K562 (cell line): ENCODE measurements at regions not wholly inside any gene's neighbourhood (a gene's known extent, or its start where the extent isn't known, plus 50 kb on each side); places are given as distances from the start of the nearest gene placed in this dataset.

Experiments
- ATAC-seq: fragments of 200-7000 bp; cut with Tn5 transposase; 3 replicates; pipeline ENCODE4 v1.9.1; 2020; ENCODE audit warnings: moderate library complexity
- BruUV-seq: library from RNA; stranded (reverse); fragments of 400-500 nt; replicated peaks from 2 replicates; lab custom pipeline; 2021; lab: Mats Ljungman, UMichigan
- CTCF ChIA-PET: fragments of 300-600 bp; formaldehyde crosslinking; extraction: SDS; loops from one replicate; lab custom pipeline; 2021; ENCODE audit warnings: low intra/inter-chr PET ratio; lab: Yijun Ruan, JAX
- POLR2A ChIA-PET: fragments of 300-600, 350-650 bp; sonication (Branson Sonifier 250); formaldehyde crosslinking; extraction: SDS; loops from one replicate; lab custom pipeline; 2021; ENCODE audit warnings: antibody characterized with exemption, inconsistent platforms; lab: Yijun Ruan, JAX
- DNase-seq, 4 experiments: peaks; one replicate each; pipeline versions ENCODE4 v3.0.0 to v3.0.0-alpha.2; 2011 to 2018; ENCODE audit warnings: low spot score in 3 of 4, mixed read lengths in 3 of 4; ENCODE audit errors: extremely low read depth in 1 of 4
- FAIRE-seq: peaks from 2 replicates; lab custom pipeline; 2011; peaks lifted over from hg19 to GRCh38; lab: Jason Lieb, UNC
- H2AFZ ChIP-seq: 2 replicates; pipeline ENCODE4 v1.6.0; 2011; ENCODE audit warnings: low read depth, low read length, control low read depth, inconsistent platforms
- H3K27ac ChIP-seq: fragments of 200-600 bp; 3 replicates; pipeline ENCODE4 v1.8.0; 2011; ENCODE audit warnings: low read depth, mild to moderate bottlenecking, control low read depth, inconsistent platforms, low read length, moderate library complexity, mixed read lengths; ENCODE audit errors: extremely low read depth
- H3K27me3 ChIP-seq, 2 experiments: fragments of 300-600 bp in 1 of 2; 2 replicates in 1 of 2; 3 replicates in 1 of 2; pipeline versions ENCODE4 v1.6.0 to v1.8.0; 2011; ENCODE audit warnings: inconsistent platforms in 2 of 2, low read length in 2 of 2, mild to moderate bottlenecking in 1 of 2, mixed read lengths in 1 of 2, moderate library complexity in 1 of 2; ENCODE audit not compliant: control insufficient read depth in 2 of 2, insufficient read depth in 2 of 2
- H3K36me3 ChIP-seq: fragments of 300-600 bp; 3 replicates; pipeline ENCODE4 v1.8.0; 2011; ENCODE audit warnings: mild to moderate bottlenecking, low read length, inconsistent platforms; ENCODE audit not compliant: control insufficient read depth, insufficient read depth
- H3K4me1 ChIP-seq, 2 experiments: fragments of 200-600 bp in 1 of 2; replicated peaks in 1 of 2; 2 replicates in 1 of 2; 3 replicates in 1 of 2; pipeline versions ENCODE4 v1.5.1 to v1.8.0; 2011; ENCODE audit warnings: inconsistent platforms in 2 of 2, low read length in 2 of 2, mild to moderate bottlenecking in 1 of 2, mixed read lengths in 1 of 2, moderate library complexity in 1 of 2; ENCODE audit not compliant: control insufficient read depth in 2 of 2, insufficient read depth in 2 of 2
- H3K4me2 ChIP-seq: 2 replicates; pipeline ENCODE4 v1.6.1; 2011; ENCODE audit warnings: low read length, control low read depth, inconsistent platforms, mixed read lengths; ENCODE audit not compliant: insufficient read depth
- H3K4me3 ChIP-seq: fragments of 200-600 bp; sonication (generic), shearing (Covaris generic); 2 replicates; pipeline ENCODE4 v1.5.1; 2016; ENCODE audit warnings: control low read depth, inconsistent platforms
- H3K79me2 ChIP-seq: fragments of 200-600 bp; 3 replicates; pipeline ENCODE4 v1.8.0; 2011; ENCODE audit warnings: low read length, inconsistent platforms; ENCODE audit not compliant: control insufficient read depth, insufficient read depth
- H3K9ac ChIP-seq, 2 experiments: 2 replicates each; pipeline versions ENCODE4 v1.6.0 to v1.6.1; 2011; ENCODE audit warnings: low read depth in 2 of 2, low read length in 2 of 2, control low read depth in 1 of 2, inconsistent platforms in 1 of 2, mild to moderate bottlenecking in 1 of 2, mixed read lengths in 1 of 2; ENCODE audit not compliant: insufficient read depth in 1 of 2
- H3K9me1 ChIP-seq: one replicate; pipeline ENCODE4 v1.6.0; 2011; ENCODE audit warnings: inconsistent platforms, mild to moderate bottlenecking, low read length, moderate library complexity; ENCODE audit not compliant: control insufficient read depth, insufficient read depth
- H3K9me3 ChIP-seq: replicated peaks from 2 replicates; pipeline ENCODE4 v1.5.1; 2011; ENCODE audit warnings: low read depth, low read length, inconsistent platforms; ENCODE audit not compliant: control insufficient read depth, insufficient read depth
- H4K20me1 ChIP-seq: replicated peaks from 2 replicates; pipeline ENCODE4 v1.6.1; 2011; ENCODE audit warnings: low read length, inconsistent platforms, mixed read lengths; ENCODE audit not compliant: control insufficient read depth, insufficient read depth
- CHD2 ChIP-seq: IDR thresholded peaks from 2 replicates; pipeline ENCODE4 v1.6.1; 2011; ENCODE audit warnings: low read depth, low read length
- SMARCA4 ChIP-seq: fragments of 450-650 bp; IDR thresholded peaks from 2 replicates; pipeline ENCODE4 v1.6.1; 2016
- WGBS: fragments of 100-300 bp; shearing (Covaris generic); methylation state at CpG from one replicate; pipeline ENCODE4 v1.1.6; 2016; ENCODE audit warnings: low coverage, mixed read lengths; ENCODE audit not compliant: insufficient coverage; ENCODE audit errors: missing lambda C conversion rate; 5-methylcytosine and 5-hydroxymethylcytosine counted together
- in situ Hi-C: fragments of 300-500 bp; cut with MboI; formaldehyde crosslinking; loops from 4 replicates; pipeline ENCODE4 v1.15.0; 2018; ENCODE audit warnings: inconsistent platforms, mixed read lengths
- intact Hi-C: fragments of 100-400 bp; cut with micrococcal nuclease; formaldehyde crosslinking; loops from 2 replicates; pipeline ENCODE4 v1.14.2; 2022
- TF ChIP-seq, protein P1 (sequence below): IDR thresholded peaks from 2 replicates; pipeline ENCODE4 v1.6.1; 2011; ENCODE audit warnings: borderline replicate concordance, low read depth, mild to moderate bottlenecking, moderate library complexity, low read length; ENCODE audit not compliant: insufficient read depth, poor library complexity, severe bottlenecking
- TF ChIP-seq, protein P2 (sequence below), 2 experiments: fragments of 450-650 bp; formaldehyde crosslinking in 1 of 2; IDR thresholded peaks; 2 replicates each; pipeline versions ENCODE4 v1.4.0 to v1.6.1; 2014 to 2020; ENCODE audit warnings: mild to moderate bottlenecking in 2 of 2, borderline replicate concordance in 1 of 2, low read depth in 1 of 2

DNA sequence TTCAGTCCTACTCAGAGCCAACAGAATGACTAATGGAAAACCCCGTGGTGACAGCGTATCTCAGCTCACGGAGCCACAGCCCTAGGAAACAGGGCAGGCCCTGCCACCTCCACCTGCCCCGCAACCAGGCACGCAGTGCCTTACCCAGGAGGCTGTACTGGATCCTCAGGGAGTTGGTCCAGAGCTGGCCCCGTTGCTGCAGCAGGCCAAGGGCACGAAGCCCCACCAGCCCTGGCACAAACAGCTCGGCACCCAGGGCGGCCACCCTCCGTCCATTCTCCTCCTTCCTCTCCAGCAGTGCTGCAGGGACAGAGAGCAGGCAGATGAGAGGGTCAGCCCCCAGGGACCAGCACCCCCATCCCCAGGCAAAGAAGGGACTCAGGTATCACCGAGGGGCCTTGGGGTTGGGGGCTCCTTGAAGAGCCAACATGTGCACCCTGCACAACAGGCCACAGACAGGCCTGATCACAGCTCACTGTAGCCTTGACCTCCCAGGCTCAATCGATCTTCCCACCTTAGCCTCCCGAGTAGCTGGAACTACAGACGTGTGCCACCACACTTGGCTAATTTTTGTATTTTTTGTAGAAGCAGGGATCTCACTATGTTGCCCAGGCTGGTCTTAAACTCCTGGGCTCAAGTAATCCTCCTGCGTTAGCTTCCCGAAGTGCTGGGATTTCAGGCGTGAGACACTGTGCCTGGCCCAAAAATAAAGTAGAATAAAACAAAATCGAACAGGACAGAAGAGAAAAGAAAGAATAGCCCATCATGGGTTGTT, 115.7 kb downstream of the RMI2 start (continued):
- TF ChIP-seq, protein P1, sequence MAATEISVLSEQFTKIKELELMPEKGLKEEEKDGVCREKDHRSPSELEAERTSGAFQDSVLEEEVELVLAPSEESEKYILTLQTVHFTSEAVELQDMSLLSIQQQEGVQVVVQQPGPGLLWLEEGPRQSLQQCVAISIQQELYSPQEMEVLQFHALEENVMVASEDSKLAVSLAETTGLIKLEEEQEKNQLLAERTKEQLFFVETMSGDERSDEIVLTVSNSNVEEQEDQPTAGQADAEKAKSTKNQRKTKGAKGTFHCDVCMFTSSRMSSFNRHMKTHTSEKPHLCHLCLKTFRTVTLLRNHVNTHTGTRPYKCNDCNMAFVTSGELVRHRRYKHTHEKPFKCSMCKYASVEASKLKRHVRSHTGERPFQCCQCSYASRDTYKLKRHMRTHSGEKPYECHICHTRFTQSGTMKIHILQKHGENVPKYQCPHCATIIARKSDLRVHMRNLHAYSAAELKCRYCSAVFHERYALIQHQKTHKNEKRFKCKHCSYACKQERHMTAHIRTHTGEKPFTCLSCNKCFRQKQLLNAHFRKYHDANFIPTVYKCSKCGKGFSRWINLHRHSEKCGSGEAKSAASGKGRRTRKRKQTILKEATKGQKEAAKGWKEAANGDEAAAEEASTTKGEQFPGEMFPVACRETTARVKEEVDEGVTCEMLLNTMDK, result no peak
- no peak for TF ChIP-seq SMARCA4

DNA sequence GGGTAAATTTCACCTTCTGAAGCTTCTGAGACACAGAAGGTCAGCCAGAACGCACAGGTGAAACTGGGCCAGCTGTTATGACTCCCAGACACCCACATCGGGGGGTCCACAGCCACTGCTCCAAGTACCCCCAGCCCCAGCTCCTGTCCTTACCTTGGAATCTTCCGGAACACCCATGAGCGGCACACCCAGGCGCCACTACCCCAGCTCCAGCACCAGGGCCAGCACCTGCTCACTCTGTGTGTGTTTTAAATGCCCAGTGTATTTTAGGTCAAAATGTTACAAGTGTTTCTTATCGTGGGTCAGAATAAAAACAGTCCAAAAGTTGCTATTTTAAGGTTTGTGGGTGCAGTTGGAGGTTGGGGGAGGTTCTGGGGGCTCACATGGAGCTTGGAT, 116.3 kb downstream of the RMI2 start:
- no peaks in the 10 kb centered on the region for H3K36me3 ChIP-seq
- ATAC-seq, result no peak
- H3K27me3 ChIP-seq, result peaks cover 12 to 55% of the 10 kb centered on the region in 2 experiments
- POLR2A ChIA-PET, result interaction anchor here (0.6 to 1.5 kb wide), 5 partner anchors 14 to 767 kb away, joined by 3 to 4 read pairs (median 3); no protein-coding TSS in a partner anchor
- no peak for DNase-seq
- H2AFZ ChIP-seq, result no peak overlapping the region
- in situ Hi-C loops, result no loop called here
- CTCF ChIA-PET, result no interaction called here
- no peak overlapping the region for H3K4me3 ChIP-seq
- FAIRE-seq, result no peak
- H3K9me3 ChIP-seq, result peaks cover 3% of the 10 kb centered on the region; the same call in 1 of the 2 replicates
- H3K9me1 ChIP-seq, result no peaks in the 10 kb centered on the region
- peaks cover 0 to 4% of the 10 kb centered on the region in 2 experiments; a peak in 2 of 5 replicates for H3K4me1 ChIP-seq
- no peak overlapping the region for H3K27ac ChIP-seq
- peaks cover 5% of the 10 kb centered on the region; the same call in 1 of the 2 replicates for H4K20me1 ChIP-seq
- no peak for TF ChIP-seq CHD2
- TF ChIP-seq, protein P2, sequence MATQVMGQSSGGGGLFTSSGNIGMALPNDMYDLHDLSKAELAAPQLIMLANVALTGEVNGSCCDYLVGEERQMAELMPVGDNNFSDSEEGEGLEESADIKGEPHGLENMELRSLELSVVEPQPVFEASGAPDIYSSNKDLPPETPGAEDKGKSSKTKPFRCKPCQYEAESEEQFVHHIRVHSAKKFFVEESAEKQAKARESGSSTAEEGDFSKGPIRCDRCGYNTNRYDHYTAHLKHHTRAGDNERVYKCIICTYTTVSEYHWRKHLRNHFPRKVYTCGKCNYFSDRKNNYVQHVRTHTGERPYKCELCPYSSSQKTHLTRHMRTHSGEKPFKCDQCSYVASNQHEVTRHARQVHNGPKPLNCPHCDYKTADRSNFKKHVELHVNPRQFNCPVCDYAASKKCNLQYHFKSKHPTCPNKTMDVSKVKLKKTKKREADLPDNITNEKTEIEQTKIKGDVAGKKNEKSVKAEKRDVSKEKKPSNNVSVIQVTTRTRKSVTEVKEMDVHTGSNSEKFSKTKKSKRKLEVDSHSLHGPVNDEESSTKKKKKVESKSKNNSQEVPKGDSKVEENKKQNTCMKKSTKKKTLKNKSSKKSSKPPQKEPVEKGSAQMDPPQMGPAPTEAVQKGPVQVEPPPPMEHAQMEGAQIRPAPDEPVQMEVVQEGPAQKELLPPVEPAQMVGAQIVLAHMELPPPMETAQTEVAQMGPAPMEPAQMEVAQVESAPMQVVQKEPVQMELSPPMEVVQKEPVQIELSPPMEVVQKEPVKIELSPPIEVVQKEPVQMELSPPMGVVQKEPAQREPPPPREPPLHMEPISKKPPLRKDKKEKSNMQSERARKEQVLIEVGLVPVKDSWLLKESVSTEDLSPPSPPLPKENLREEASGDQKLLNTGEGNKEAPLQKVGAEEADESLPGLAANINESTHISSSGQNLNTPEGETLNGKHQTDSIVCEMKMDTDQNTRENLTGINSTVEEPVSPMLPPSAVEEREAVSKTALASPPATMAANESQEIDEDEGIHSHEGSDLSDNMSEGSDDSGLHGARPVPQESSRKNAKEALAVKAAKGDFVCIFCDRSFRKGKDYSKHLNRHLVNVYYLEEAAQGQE (IDR thresholded peaks at IDR 0.05; ENCODE audit: borderline replicate concordance), result peak; percentile 44; the same call in 1 of the 2 replicates
- TF ChIP-seq, protein P2 (CRISPR knock-in tag; IDR thresholded peaks at IDR 0.05; ENCODE audit: low read depth), result no peak
- TF ChIP-seq, all 486 proteins: peak for 1
- 20% methylated on average over 6 of the region's 6 CpGs for WGBS
- no TSS peak for BruUV-seq
- no peaks in the 10 kb centered on the region for H3K79me2 ChIP-seq
- H3K9ac ChIP-seq, result no peak overlapping the region
- no peak overlapping the region for H3K4me2 ChIP-seq
- intact Hi-C loops, result no loop called here
